K562 (cell line): ENCODE measurements at regions not wholly inside any gene's neighbourhood (a gene's known extent, or its start where the extent isn't known, plus 50 kb on each side); places are given as distances from the start of the nearest gene placed in this dataset.

ENCODE experiments used
- CTBP1 ChIP-seq: fragments of 450-650 bp; IDR thresholded peaks from 2 replicates; pipeline ENCODE4 v1.6.1; 2016; ENCODE audit warnings: borderline replicate concordance
- IRF1 ChIP-seq: sonication (generic); formaldehyde crosslinking; IDR thresholded peaks from 2 replicates; pipeline ENCODE4 v1.8.0; 2022; ENCODE audit warnings: missing genetic modification reagents, mild to moderate bottlenecking, borderline replicate concordance
- KLF10 ChIP-seq: fragments of 250-450 bp; sonication (Bioruptor Pico); IDR thresholded peaks from 2 replicates; pipeline ENCODE4 v1.6.1; 2021; ENCODE audit warnings: matching md5 sums
- KLF6 ChIP-seq: fragments of 250-450 bp; sonication (Bioruptor Pico); IDR thresholded peaks from 2 replicates; pipeline ENCODE4 v1.4.0; 2020; ENCODE audit warnings: mild to moderate bottlenecking, moderate library complexity, borderline replicate concordance
- NKRF ChIP-seq: fragments of 450-650 bp; IDR thresholded peaks from 2 replicates; pipeline ENCODE4 v1.6.1; 2016; ENCODE audit warnings: borderline replicate concordance
- SP1 ChIP-seq: sonication (generic); formaldehyde crosslinking; IDR thresholded peaks from 2 replicates; pipeline ENCODE4 v1.8.1; 2022; ENCODE audit warnings: mild to moderate bottlenecking, missing genetic modification reagents
- ZC3H11A ChIP-seq: IDR thresholded peaks from 2 replicates; pipeline ENCODE4 v1.6.1; 2012; ENCODE audit warnings: low read depth, low read length, improper control_type of control experiment
- TF ChIP-seq, protein P1 (sequence below), 3 experiments: IDR thresholded peaks in 2 of 3; conservative IDR thresholded peaks in 1 of 3; 2 replicates each; pipeline ENCODE4 v1.5.1; 2011 to 2012; ENCODE audit warnings: low read length in 3 of 3, mild to moderate bottlenecking in 3 of 3, control low read depth in 2 of 3, improper control_type of control experiment in 1 of 3, inconsistent platforms in 1 of 3, low read depth in 1 of 3, mixed read lengths in 1 of 3, moderate library complexity in 1 of 3; ENCODE audit not compliant: insufficient read depth in 2 of 3
- TF ChIP-seq, protein P2 (sequence below), 2 experiments: fragments of 450-650 bp; conservative IDR thresholded peaks; 2 replicates each; pipeline ENCODE4 v1.6.1; 2017; ENCODE audit warnings: mild to moderate bottlenecking in 2 of 2, moderate library complexity in 2 of 2

DNA sequence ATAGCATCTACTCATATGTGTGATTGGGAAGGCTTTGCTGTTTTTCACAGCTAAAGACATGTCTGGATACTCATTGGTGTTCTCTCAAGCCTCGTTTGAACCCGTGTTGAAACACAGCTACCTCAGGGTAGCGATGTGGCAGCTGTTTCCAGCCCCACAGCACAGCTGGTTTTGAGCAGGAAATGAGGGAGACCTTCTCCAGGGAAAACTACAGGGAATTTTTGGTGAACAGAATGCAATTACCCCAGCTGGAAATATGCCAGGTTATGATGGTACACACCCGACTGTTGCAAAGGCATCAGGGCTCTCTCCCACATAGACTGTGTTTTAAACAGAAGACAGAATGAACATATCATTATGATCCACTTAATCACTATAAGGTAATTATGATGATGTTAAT, 828.9 kb downstream of the VRK1 start:
- TF ChIP-seq KLF10 (CRISPR knock-in tag) (no peak), KLF6 (CRISPR knock-in tag) (no peak), SP1 (CRISPR knock-in tag) (no peak), NKRF (no peak), ZC3H11A (no peak), CTBP1 (no peak), IRF1 (CRISPR knock-in tag) (no peak)
- TF ChIP-seq, protein P1, sequence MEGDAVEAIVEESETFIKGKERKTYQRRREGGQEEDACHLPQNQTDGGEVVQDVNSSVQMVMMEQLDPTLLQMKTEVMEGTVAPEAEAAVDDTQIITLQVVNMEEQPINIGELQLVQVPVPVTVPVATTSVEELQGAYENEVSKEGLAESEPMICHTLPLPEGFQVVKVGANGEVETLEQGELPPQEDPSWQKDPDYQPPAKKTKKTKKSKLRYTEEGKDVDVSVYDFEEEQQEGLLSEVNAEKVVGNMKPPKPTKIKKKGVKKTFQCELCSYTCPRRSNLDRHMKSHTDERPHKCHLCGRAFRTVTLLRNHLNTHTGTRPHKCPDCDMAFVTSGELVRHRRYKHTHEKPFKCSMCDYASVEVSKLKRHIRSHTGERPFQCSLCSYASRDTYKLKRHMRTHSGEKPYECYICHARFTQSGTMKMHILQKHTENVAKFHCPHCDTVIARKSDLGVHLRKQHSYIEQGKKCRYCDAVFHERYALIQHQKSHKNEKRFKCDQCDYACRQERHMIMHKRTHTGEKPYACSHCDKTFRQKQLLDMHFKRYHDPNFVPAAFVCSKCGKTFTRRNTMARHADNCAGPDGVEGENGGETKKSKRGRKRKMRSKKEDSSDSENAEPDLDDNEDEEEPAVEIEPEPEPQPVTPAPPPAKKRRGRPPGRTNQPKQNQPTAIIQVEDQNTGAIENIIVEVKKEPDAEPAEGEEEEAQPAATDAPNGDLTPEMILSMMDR (IDR thresholded peaks at IDR 0.05 in 2 of 3, conservative IDR thresholded peaks at IDR 0.05 in 1 of 3; ENCODE audit: insufficient read depth in 2 of 3, low read depth in 1 of 3, low read length in 3 of 3) = no peak
- TF ChIP-seq, protein P2, sequence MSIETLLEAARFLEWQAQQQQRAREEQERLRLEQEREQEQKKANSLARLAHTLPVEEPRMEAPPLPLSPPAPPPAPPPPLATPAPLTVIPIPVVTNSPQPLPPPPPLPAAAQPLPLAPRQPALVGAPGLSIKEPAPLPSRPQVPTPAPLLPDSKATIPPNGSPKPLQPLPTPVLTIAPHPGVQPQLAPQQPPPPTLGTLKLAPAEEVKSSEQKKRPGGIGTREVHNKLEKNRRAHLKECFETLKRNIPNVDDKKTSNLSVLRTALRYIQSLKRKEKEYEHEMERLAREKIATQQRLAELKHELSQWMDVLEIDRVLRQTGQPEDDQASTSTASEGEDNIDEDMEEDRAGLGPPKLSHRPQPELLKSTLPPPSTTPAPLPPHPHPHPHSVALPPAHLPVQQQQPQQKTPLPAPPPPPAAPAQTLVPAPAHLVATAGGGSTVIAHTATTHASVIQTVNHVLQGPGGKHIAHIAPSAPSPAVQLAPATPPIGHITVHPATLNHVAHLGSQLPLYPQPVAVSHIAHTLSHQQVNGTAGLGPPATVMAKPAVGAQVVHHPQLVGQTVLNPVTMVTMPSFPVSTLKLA (conservative IDR thresholded peaks at IDR 0.05) = no peak
